ENCODE measurements at regions not wholly inside any gene's neighbourhood (a gene's known extent, or its start where the extent isn't known, plus 50 kb on each side); places are given as distances from the start of the nearest gene placed in this dataset.
A peak's percentile ranks its signal among the peaks of the same experiment; 100 is the strongest.

- TF ChIP-seq CTCF (IDR thresholded peaks at IDR 0.05) (no peak), NFIC (IDR thresholded peaks at IDR 0.05; ENCODE audit: borderline replicate concordance) (0 out of 2 replicates have a peak, but pooled peaks have one; percentile 4), MEF2A (IDR thresholded peaks at IDR 0.05; ENCODE audit: borderline replicate concordance, low read depth) (no peak), SIN3A (IDR thresholded peaks at IDR 0.05; ENCODE audit: borderline replicate concordance, low read depth, low read length) (no peak)
These were observed 247.7 kb upstream of the ANKRD55 start (continued) for GRCh38 chr5:56480705-56481427.

- ChIA-PET CTCF (interaction anchor here (1.0 to 3.2 kb wide), 7 partner anchors 10 to 658 kb away, joined by 3 to 28 read pairs (median 4); no protein-coding TSS in a partner anchor), POLR2A (interaction anchor here (1.3 to 3.0 kb wide), 7 partner anchors 9 to 335 kb away, joined by 3 to 12 read pairs (median 6); partner anchors contain the start of gene MAP3K1)
- H3K4me3 ChIP-seq (ENCODE audit: low read depth in 2 of 2, low read length in 1 of 2) = peak overlapping the region; percentile 53 to 61
- no peaks in the 10 kb centered on the region for H3K9me3 ChIP-seq
- H3K27ac ChIP-seq (ENCODE audit: low read depth in 2 of 2, low read length in 1 of 2) = peak overlapping the region; percentile 73 to 97
- TF ChIP-seq SMC3 (IDR thresholded peaks at IDR 0.05; ENCODE audit: low read depth, low read length) (no peak), MXI1 (IDR thresholded peaks at IDR 0.05; ENCODE audit: low read depth, low read length) (0 out of 2 replicates have a peak, but pooled peaks have one; percentile 31)
- H3K27me3 ChIP-seq (ENCODE audit: insufficient read depth) = no peaks in the 10 kb centered on the region
- H3K4me2 ChIP-seq = peak overlapping the region; percentile 96
- no peaks in the 10 kb centered on the region for H3K79me2 ChIP-seq (ENCODE audit: insufficient read depth)
- H3K9ac ChIP-seq = peak overlapping the region; percentile 69
- H3F3A ChIP-seq (replicated peaks; ENCODE audit: insufficient read depth) = peaks cover 4% of the 10 kb centered on the region
- no peaks in the 10 kb centered on the region for H4K20me1 ChIP-seq (ENCODE audit: insufficient read depth)
- H2AFZ ChIP-seq (ENCODE audit: low read depth) = peak overlapping the region; percentile 99
- H3K9me2 ChIP-seq = no peaks in the 10 kb centered on the region
- H3K36me3 ChIP-seq (replicated peaks in 1 of 2; ENCODE audit: control insufficient read depth in 1 of 2, insufficient read depth in 2 of 2, low read length in 1 of 2) = no peaks in the 10 kb centered on the region
- peaks cover 20 to 43% of the 10 kb centered on the region in 2 experiments for H3K4me1 ChIP-seq (ENCODE audit: control insufficient read depth in 1 of 2, insufficient read depth in 2 of 2, low read depth in 1 of 2, low read length in 1 of 2)
- DNase-seq = peak; percentile 70
- WGBS (ENCODE audit: low lambda C conversion rate) = 32% methylated on average over 14 of the region's 15 CpGs
These were observed 247.1 kb upstream of the ANKRD55 start for GRCh38 chr5:56480078-56480704.

GRCh38 chr5:56479696-56480077 is 246.6 kb upstream of the ANKRD55 start:
- DNase-seq = peak; percentile 65
- H3K9me3 ChIP-seq = no peaks in the 10 kb centered on the region
- no peak overlapping the region for H3K9ac ChIP-seq
- peaks cover 20 to 43% of the 10 kb centered on the region in 2 experiments for H3K4me1 ChIP-seq (ENCODE audit: control insufficient read depth in 1 of 2, insufficient read depth in 2 of 2, low read depth in 1 of 2, low read length in 1 of 2)
- no peaks in the 10 kb centered on the region for H3K9me2 ChIP-seq
- 44% methylated on average over 6 of the region's 9 CpGs for WGBS (ENCODE audit: low lambda C conversion rate)
- H3K27me3 ChIP-seq (ENCODE audit: insufficient read depth) = no peaks in the 10 kb centered on the region
- H3K36me3 ChIP-seq (replicated peaks in 1 of 2; ENCODE audit: control insufficient read depth in 1 of 2, insufficient read depth in 2 of 2, low read length in 1 of 2) = no peaks in the 10 kb centered on the region
- H3K79me2 ChIP-seq (ENCODE audit: insufficient read depth) = no peaks in the 10 kb centered on the region
- peak overlapping the region; percentile 99; the same call in 1 of the 2 replicates for H2AFZ ChIP-seq (ENCODE audit: low read depth)
- H3K4me2 ChIP-seq = peak overlapping the region; percentile 96
- H3K4me3 ChIP-seq (ENCODE audit: low read depth in 2 of 2, low read length in 1 of 2) = peak overlapping the region in 1 of 2 experiments; percentile 53; a peak in 2 of 4 replicates
- peaks cover 4% of the 10 kb centered on the region for H3F3A ChIP-seq (replicated peaks; ENCODE audit: insufficient read depth)
- ChIA-PET CTCF (interaction anchor here (1.1 to 3.2 kb wide), 5 partner anchors 11 to 659 kb away, joined by 3 to 28 read pairs (median 4); no protein-coding TSS in a partner anchor), POLR2A (interaction anchor here (1.2 to 3.0 kb wide), 8 partner anchors 9 to 336 kb away, joined by 3 to 12 read pairs (median 6); partner anchors contain the start of gene MAP3K1)
- TF ChIP-seq TEAD4 (IDR thresholded peaks at IDR 0.05; ENCODE audit: borderline replicate concordance, insufficient read depth) (no peak), SIN3A (IDR thresholded peaks at IDR 0.05; ENCODE audit: borderline replicate concordance, low read depth, low read length) (no peak), POLR2AphosphoS5 (IDR thresholded peaks at IDR 0.05; ENCODE audit: low read depth, low read length) (no peak), GATA2 (CRISPR knock-in tag; IDR thresholded peaks at IDR 0.05) (0 out of 2 replicates have a peak, but pooled peaks have one; percentile 13), RAD21 (IDR thresholded peaks at IDR 0.05; ENCODE audit: low read length) (peak; percentile 19), IRF3 (IDR thresholded peaks at IDR 0.05; ENCODE audit: low read depth, low read length) (no peak), EP300 (IDR thresholded peaks at IDR 0.05; ENCODE audit: borderline replicate concordance in 1 of 2, low read depth in 1 of 2, low read length in 1 of 2) (peak in 1 of 2 experiments; percentile 25; a peak in 1 of 4 replicates), MXI1 (IDR thresholded peaks at IDR 0.05; ENCODE audit: low read depth, low read length) (0 out of 2 replicates have a peak, but pooled peaks have one; percentile 28)
- peak overlapping the region; percentile 73 to 97; a peak in 3 of 4 replicates for H3K27ac ChIP-seq (ENCODE audit: low read depth in 2 of 2, low read length in 1 of 2)
- H4K20me1 ChIP-seq (ENCODE audit: insufficient read depth) = no peaks in the 10 kb centered on the region
